ENCODE measurements at regions not wholly inside any gene's neighbourhood (a gene's known extent, or its start where the extent isn't known, plus 50 kb on each side); places are given as distances from the start of the nearest gene placed in this dataset.

DNA sequence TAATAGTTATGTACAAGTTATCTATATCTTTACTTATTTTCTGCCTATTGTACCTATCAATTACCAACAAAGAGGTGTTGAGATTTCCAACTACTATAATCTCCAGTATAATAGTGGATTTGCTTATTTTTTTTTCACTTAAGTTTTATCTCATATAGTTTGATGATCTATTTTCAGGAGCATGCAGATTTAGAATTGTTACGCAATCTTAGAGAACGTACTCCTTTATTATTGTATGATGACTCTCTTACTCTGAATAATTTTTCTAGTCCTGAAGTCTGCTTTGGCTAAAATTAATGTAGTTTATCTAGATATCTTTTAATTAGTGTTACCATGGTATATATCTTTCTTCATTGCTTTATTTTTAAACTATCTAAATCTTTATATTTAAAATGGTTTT is 205.2 kb downstream of the SCG2 start:
- H3K23ac ChIP-seq (ENCODE audit: low read depth, low read length), result no peak overlapping the region
- no peak overlapping the region for H2AK9ac ChIP-seq (replicated peaks; ENCODE audit: low read depth, low read length, poor library complexity)
- no peak overlapping the region for H3K4ac ChIP-seq (ENCODE audit: low read depth, low read length)
- no peak overlapping the region for H2BK5ac ChIP-seq (ENCODE audit: low read depth, low read length, poor library complexity, severe bottlenecking)
- H3K27ac ChIP-seq (ENCODE audit: insufficient read depth, low read length), result no peak overlapping the region
- no peak overlapping the region for H3K18ac ChIP-seq (ENCODE audit: low read depth, low read length)
- in situ Hi-C loops (cut with MboI; ENCODE audit: low sequenced_read_pairs) (no loop called here), intact Hi-C loops (cut with micrococcal nuclease) (loop anchor here (10.0 kb wide), 1 partner anchor 412 kb away; no protein-coding TSS in a partner anchor), dilution Hi-C loops (cut with HindIII; ENCODE audit: low sequenced_read_pairs, unreplicated experiment) (no loop called here)
- BruUV-seq (replicated peaks), result no TSS peak
- no peaks in the 10 kb centered on the region for H3K36me3 ChIP-seq (ENCODE audit: control insufficient read depth, insufficient read depth, low read length)
- H4K5ac ChIP-seq (ENCODE audit: low read depth, low read length), result no peak overlapping the region
- no peak overlapping the region for H3K56ac ChIP-seq (ENCODE audit: extremely low read depth, insufficient read depth, low read length)
- TF ChIP-seq RCOR1 (IDR thresholded peaks at IDR 0.05; ENCODE audit: insufficient replicate concordance, low read length), result no peak
- peak; percentile 91 for TF ChIP-seq CEBPB (IDR thresholded peaks at IDR 0.05; ENCODE audit: low read depth, low read length)
- H2BK120ac ChIP-seq (ENCODE audit: low read depth, low read length), result no peak overlapping the region
- CTCF ChIA-PET, result no interaction called here
- POLR2A ChIA-PET (ENCODE audit: unreplicated experiment), result no interaction called here
- H3K14ac ChIP-seq (replicated peaks; ENCODE audit: low read depth, low read length), result no peak overlapping the region
- H2AK5ac ChIP-seq (ENCODE audit: low read depth, low read length), result no peak overlapping the region
- H3K79me1 ChIP-seq (ENCODE audit: low read depth in 1 of 2, low read length in 2 of 2), result no peaks in the 10 kb centered on the region
- ATAC-seq (ENCODE audit: low read depth) (no peak), DNase-seq (no peak)
- H3K27me3 ChIP-seq (ENCODE audit: control insufficient read depth, insufficient read depth, low read length), result no peaks in the 10 kb centered on the region
- no peak overlapping the region for H2BK20ac ChIP-seq (ENCODE audit: low read depth, low read length)
- H3K4me1 ChIP-seq (ENCODE audit: control insufficient read depth, insufficient read depth, low read length), result no peaks in the 10 kb centered on the region
- WGBS, 2 experiments (ENCODE audit: extremely low coverage in 2 of 2, insufficient read length in 1 of 2), result no CpG with 5 or more reads among the region's 2 CpGs
- no peak overlapping the region for H3K4me3 ChIP-seq (ENCODE audit: insufficient read depth, low read depth, low read length)
- no peak overlapping the region for H4K91ac ChIP-seq (ENCODE audit: insufficient read depth, low read depth, low read length)
- H2BK15ac ChIP-seq (ENCODE audit: low read depth, low read length), result no peak overlapping the region
- no peak overlapping the region for H4K8ac ChIP-seq (ENCODE audit: low read depth in 2 of 2, low read length in 2 of 2)
- H4K20me1 ChIP-seq (ENCODE audit: insufficient read depth, low read length), result no peaks in the 10 kb centered on the region
- H2AFZ ChIP-seq (replicated peaks; ENCODE audit: low read length, poor library complexity), result no peak overlapping the region
- H3K9me3 ChIP-seq (ENCODE audit: control insufficient read depth, insufficient read depth, low read length), result no peaks in the 10 kb centered on the region
- H3K9me1 ChIP-seq (ENCODE audit: insufficient read depth, low read length), result no peaks in the 10 kb centered on the region
- no peak overlapping the region for H3K4me2 ChIP-seq (ENCODE audit: low read depth, low read length)
- H3K9ac ChIP-seq (ENCODE audit: low read depth, low read length), result no peak overlapping the region

Measured in IMR-90 (cell line).